Loucy (cell line): ENCODE measurements at regions not wholly inside any gene's neighbourhood (a gene's known extent, or its start where the extent isn't known, plus 50 kb on each side); places are given as distances from the start of the nearest gene placed in this dataset.

Experiments used
- H2AFZ ChIP-seq: fragments of 200-600 bp; sonication (generic); 2 replicates; pipeline ENCODE4 v1.6.0; 2016; ENCODE audit warnings: antibody characterized with exemption, mild to moderate bottlenecking, low read length, moderate library complexity
- H3F3A ChIP-seq: fragments of 200-600 bp; 2 replicates; pipeline ENCODE4 v1.6.0; 2016; ENCODE audit warnings: antibody characterized with exemption, low read depth, mild to moderate bottlenecking
- H3K27me3 ChIP-seq: fragments of 200-600 bp; sonication (generic); 2 replicates; pipeline ENCODE4 v1.6.1; 2014; ENCODE audit warnings: low read length, mild to moderate bottlenecking; ENCODE audit not compliant: insufficient read depth, poor library complexity, severe bottlenecking
- H3K36me3 ChIP-seq: fragments of 200-600 bp; sonication (generic); 2 replicates; pipeline ENCODE4 v1.6.1; 2016; ENCODE audit warnings: low read length; ENCODE audit not compliant: insufficient read depth
- H3K4me1 ChIP-seq: fragments of 200-600 bp; sonication (generic); 2 replicates; pipeline ENCODE4 v1.5.1; 2014; ENCODE audit warnings: low read length, mild to moderate bottlenecking; ENCODE audit not compliant: insufficient read depth, poor library complexity, severe bottlenecking
- H3K4me2 ChIP-seq: fragments of 200-600 bp; sonication (generic); 2 replicates; pipeline ENCODE4 v1.6.0; 2014; ENCODE audit warnings: antibody characterized with exemption, low read length, low read depth, mild to moderate bottlenecking; ENCODE audit not compliant: poor library complexity, severe bottlenecking
- H3K4me3 ChIP-seq: fragments of 200-600 bp; sonication (generic); 2 replicates; pipeline ENCODE4 v1.5.1; 2014; ENCODE audit warnings: low read length, mild to moderate bottlenecking, mixed read lengths; ENCODE audit not compliant: poor library complexity, severe bottlenecking
- H3K79me2 ChIP-seq: fragments of 200-600 bp; sonication (generic); 2 replicates; pipeline ENCODE4 v1.6.1; 2014; ENCODE audit warnings: low read length; ENCODE audit not compliant: insufficient read depth
- H3K9ac ChIP-seq: fragments of 200-600 bp; sonication (generic); 2 replicates; pipeline ENCODE4 v1.6.0; 2014; ENCODE audit warnings: mild to moderate bottlenecking, low read depth, low read length, moderate library complexity; ENCODE audit not compliant: poor library complexity, severe bottlenecking
- H3K9me2 ChIP-seq: fragments of 200-600 bp; sonication (generic); replicated peaks from 2 replicates; pipeline ENCODE4 v1.6.1; 2016; ENCODE audit warnings: low read depth, low read length, mixed read lengths
- H3K9me3 ChIP-seq: fragments of 200-600 bp; sonication (generic); 2 replicates; pipeline ENCODE4 v1.6.1; 2014; ENCODE audit warnings: mild to moderate bottlenecking, antibody characterized with exemption, low read length, low read depth; ENCODE audit not compliant: insufficient read depth
- H4K20me1 ChIP-seq: fragments of 200-600 bp; sonication (generic); 2 replicates; pipeline ENCODE4 v1.6.0; 2014; ENCODE audit warnings: antibody characterized with exemption, low read length, mild to moderate bottlenecking; ENCODE audit not compliant: insufficient read depth, poor library complexity, severe bottlenecking
- CTCF ChIP-seq: fragments of 200-600 bp; sonication (generic); conservative IDR thresholded peaks from 2 replicates; pipeline ENCODE4 v1.5.1; 2014; ENCODE audit warnings: mild to moderate bottlenecking, antibody characterized with exemption, low read length
- EZH2phosphoT487 ChIP-seq: fragments of 200-600 bp; IDR thresholded peaks from 2 replicates; pipeline ENCODE4 v1.6.1; 2018; ENCODE audit warnings: antibody characterized with exemption, mild to moderate bottlenecking, moderate library complexity, borderline replicate concordance

GRCh38 chr2:187220071-187220470 is 228.0 kb downstream of the CALCRL start:
- no peaks in the 10 kb centered on the region for H4K20me1 ChIP-seq
- no peaks in the 10 kb centered on the region for H3K79me2 ChIP-seq
- no peaks in the 10 kb centered on the region for H3K36me3 ChIP-seq
- no peaks in the 10 kb centered on the region for H3K27me3 ChIP-seq
- no peak overlapping the region for H2AFZ ChIP-seq
- TF ChIP-seq CTCF (no peak), EZH2phosphoT487 (no peak)
- no peak overlapping the region for H3K9ac ChIP-seq
- no peaks in the 10 kb centered on the region for H3F3A ChIP-seq
- H3K4me3 ChIP-seq, result no peak overlapping the region
- H3K9me2 ChIP-seq, result no peaks in the 10 kb centered on the region
- no peaks in the 10 kb centered on the region for H3K4me1 ChIP-seq
- H3K4me2 ChIP-seq, result no peak overlapping the region
- no peaks in the 10 kb centered on the region for H3K9me3 ChIP-seq

- no peak overlapping the region for H3K4me3 ChIP-seq
- no peak overlapping the region for H2AFZ ChIP-seq
- H3K9me2 ChIP-seq, result no peaks in the 10 kb centered on the region
- TF ChIP-seq EZH2phosphoT487 (no peak), CTCF (no peak)
- no peaks in the 10 kb centered on the region for H3K36me3 ChIP-seq
- H3K9ac ChIP-seq, result no peak overlapping the region
- no peaks in the 10 kb centered on the region for H3K79me2 ChIP-seq
- H3K4me1 ChIP-seq, result no peaks in the 10 kb centered on the region
- H3K27me3 ChIP-seq, result no peaks in the 10 kb centered on the region
- no peak overlapping the region for H3K4me2 ChIP-seq
- no peaks in the 10 kb centered on the region for H3F3A ChIP-seq
- no peaks in the 10 kb centered on the region for H3K9me3 ChIP-seq
- no peaks in the 10 kb centered on the region for H4K20me1 ChIP-seq
These were observed 232.4 kb downstream of the CALCRL start for GRCh38 chr2:187215532-187216240.

- Histone ChIP-seq H3F3A (no peaks in the 10 kb centered on the region), H3K4me1 (no peaks in the 10 kb centered on the region), H3K4me2 (no peak overlapping the region), H2AFZ (no peak overlapping the region), H3K9ac (no peak overlapping the region), H3K79me2 (no peaks in the 10 kb centered on the region), H3K4me3 (no peak overlapping the region), H3K36me3 (no peaks in the 10 kb centered on the region), H3K9me2 (no peaks in the 10 kb centered on the region), H3K27me3 (no peaks in the 10 kb centered on the region), H4K20me1 (no peaks in the 10 kb centered on the region), H3K9me3 (no peaks in the 10 kb centered on the region)
- TF ChIP-seq EZH2phosphoT487 (no peak), CTCF (no peak)
These were observed 233.7 kb downstream of the CALCRL start for GRCh38 chr2:187214306-187214705.
